Right lobe of liver (tissue), 6 donors: ENCODE measurements at regions not wholly inside any gene's neighbourhood (a gene's known extent, or its start where the extent isn't known, plus 50 kb on each side); places are given as distances from the start of the nearest gene placed in this dataset.

ENCODE experiments used
- ATAC-seq, 4 donors: fragments of 200-7000 bp; cut with Tn5 transposase; one replicate each; pipeline ENCODE4 v1.9.1; 2020; ENCODE audit warnings: mild to moderate bottlenecking in 4 of 4, moderate library complexity in 4 of 4
- DNase-seq, 3 donors: peaks; one replicate each; pipeline ENCODE4 v3.0.0-alpha.2; 2020
- H3K27ac ChIP-seq, 3 donors: fragments of 200-600 bp; one replicate each; pipeline ENCODE4 v1.8.0; 2022
- H3K27me3 ChIP-seq, 2 donors: fragments of 200-600 bp; one replicate each; pipeline ENCODE4 v1.8.0; 2022
- H3K36me3 ChIP-seq, 4 donors: fragments of 200-600 bp; sonication (generic) in 1 of 4; one replicate each; pipeline versions ENCODE4 v1.5.1 to v1.8.0; 2017 to 2022; ENCODE audit warnings: control low read depth in 1 of 4
- H3K4me1 ChIP-seq, 4 donors: fragments of 200-600 bp; sonication (generic) in 1 of 4; one replicate each; pipeline versions ENCODE4 v1.5.1 to v1.8.0; 2017 to 2022; ENCODE audit warnings: control low read depth in 1 of 4
- H3K4me3 ChIP-seq, 3 donors: fragments of 200-600 bp; one replicate each; pipeline ENCODE4 v1.8.0; 2022
- H3K9me3 ChIP-seq, 4 donors: fragments of 200-600 bp; sonication (generic) in 1 of 4; one replicate each; pipeline versions ENCODE4 v1.5.1 to v1.8.0; 2017 to 2022; ENCODE audit warnings: control low read depth in 1 of 4
- CTCF ChIP-seq, 4 donors: fragments of 200-600 bp in 3 of 4; fragments of 450-650 bp in 1 of 4; IDR thresholded peaks; one replicate each; pipeline versions ENCODE4 v1.5.1 to v1.8.0; 2016 to 2022; ENCODE audit warnings: antibody characterized with exemption in 4 of 4, mild to moderate bottlenecking in 2 of 4
- POLR2A ChIP-seq: fragments of 450-650 bp; IDR thresholded peaks from one replicate; pipeline ENCODE4 v1.6.1; 2017; ENCODE audit warnings: antibody characterized with exemption, mild to moderate bottlenecking
- WGBS: methylation state at CpG from one replicate; pipeline ENCODE4 v1.1.6; 2018; ENCODE audit warnings: low coverage, low lambda C conversion rate; ENCODE audit not compliant: insufficient coverage; ENCODE audit errors: missing lambda C conversion rate; 5-methylcytosine and 5-hydroxymethylcytosine counted together
- intact Hi-C, 2 donors: fragments of 100-400 bp; cut with DNase I; formaldehyde crosslinking; loops; one replicate each; pipeline versions ENCODE4 v1.11.2 to v1.14.1; 2022
- donor health status: DM: no; HTN: yes; CAD: no.
- donor health status: DM: no; HTN: no; CAD: no.
- donor health status: DM: no; HTN: no; CAD: no.
- donor health status: DM: no; HTN: yes; CAD: no.
- donor health status: DM: no; HTN: yes; CAD: no.

- 48% methylated on average over 11 of the region's 11 CpGs for WGBS
- intact Hi-C loops = no loop called here
- Histone ChIP-seq H3K4me1 (no peaks in the 10 kb centered on the region), H3K27ac (no peak overlapping the region), H3K9me3 (no peaks in the 10 kb centered on the region), H3K27me3 (no peaks in the 10 kb centered on the region), H3K4me3 (no peak overlapping the region), H3K36me3 (no peaks in the 10 kb centered on the region)
- DNase-seq (no peak), ATAC-seq (no peak)
- TF ChIP-seq POLR2A (no peak), CTCF (IDR thresholded peaks at IDR 0.05) (no peak)
These were observed 57.6 kb downstream of the JRKL start for GRCh38 chr11:96447208-96448110.

GRCh38 chr11:96448225-96448624 is 58.4 kb downstream of the JRKL start:
- no peak overlapping the region for H3K27ac ChIP-seq
- no peak overlapping the region for H3K4me3 ChIP-seq
- H3K9me3 ChIP-seq = no peaks in the 10 kb centered on the region
- DNase-seq (no peak), ATAC-seq (no peak)
- intact Hi-C loops = no loop called here
- H3K36me3 ChIP-seq = no peaks in the 10 kb centered on the region
- H3K27me3 ChIP-seq = no peaks in the 10 kb centered on the region
- no peaks in the 10 kb centered on the region for H3K4me1 ChIP-seq
- WGBS = 27% methylated on average over 1 of the region's 3 CpGs
- TF ChIP-seq CTCF (IDR thresholded peaks at IDR 0.05) (no peak), POLR2A (no peak)

GRCh38 chr11:96456111-96456510 is 66.3 kb downstream of the JRKL start:
- DNase-seq (no peak), ATAC-seq (no peak)
- H3K27ac ChIP-seq = no peak overlapping the region
- no peaks in the 10 kb centered on the region for H3K27me3 ChIP-seq
- H3K9me3 ChIP-seq = no peaks in the 10 kb centered on the region
- H3K36me3 ChIP-seq = no peaks in the 10 kb centered on the region
- H3K4me1 ChIP-seq = no peaks in the 10 kb centered on the region
- no peak overlapping the region for H3K4me3 ChIP-seq
- TF ChIP-seq CTCF (IDR thresholded peaks at IDR 0.05) = no peak
- no peak for TF ChIP-seq POLR2A
- intact Hi-C loops = no loop called here

GRCh38 chr11:96459751-96460150 is 69.9 kb downstream of the JRKL start:
- no peaks in the 10 kb centered on the region for H3K9me3 ChIP-seq
- WGBS = 37% methylated on average over 3 of the region's 3 CpGs
- no peak for DNase-seq
- no peak overlapping the region for H3K27ac ChIP-seq
- no peaks in the 10 kb centered on the region for H3K36me3 ChIP-seq
- H3K4me1 ChIP-seq = no peaks in the 10 kb centered on the region
- no peak for ATAC-seq
- intact Hi-C loops = no loop called here
- TF ChIP-seq POLR2A (no peak), CTCF (IDR thresholded peaks at IDR 0.05) (no peak)
- no peaks in the 10 kb centered on the region for H3K27me3 ChIP-seq
- no peak overlapping the region for H3K4me3 ChIP-seq
